NK-92 (cell line): ENCODE measurements at regions not wholly inside any gene's neighbourhood (a gene's known extent, or its start where the extent isn't known, plus 50 kb on each side); places are given as distances from the start of the nearest gene placed in this dataset.
"Not testable (repeated sequence)": the region's sequence is repeated elsewhere in the genome, so short reads cannot be mapped to it uniquely, and the experiment has no call there.

ENCODE experiments used
- DNase-seq: peaks from one replicate; lab custom pipeline; 2025; ENCODE audit not compliant: unreplicated experiment; lab: John Stamatoyannopoulos, UW

GRCh38 chr10:8659982-8660381 is 605.5 kb downstream of the GATA3 start:
- DNase-seq, result no peak

DNA sequence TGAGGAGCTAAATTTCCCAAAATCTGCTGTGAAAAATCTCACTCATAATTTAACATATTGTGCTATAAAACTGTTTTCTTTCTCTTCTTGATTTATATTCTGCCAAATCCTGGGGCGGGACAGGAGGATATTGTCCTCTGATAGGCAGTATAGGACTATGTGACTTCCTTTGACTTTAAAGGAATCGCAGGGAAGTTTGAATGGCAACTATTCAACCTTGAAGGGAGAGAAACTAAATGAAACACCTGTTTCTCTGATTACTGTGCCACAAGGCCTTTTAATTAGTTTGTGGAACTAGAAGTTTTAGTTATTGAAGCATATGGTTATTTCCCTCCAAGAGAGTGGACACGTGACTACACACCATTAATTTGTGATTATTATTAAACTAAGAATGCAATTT is 607.4 kb downstream of the GATA3 start:
- DNase-seq, result no peak

GRCh38 chr10:8663131-8663530 is 608.6 kb downstream of the GATA3 start:
- DNase-seq, result no peak

DNA sequence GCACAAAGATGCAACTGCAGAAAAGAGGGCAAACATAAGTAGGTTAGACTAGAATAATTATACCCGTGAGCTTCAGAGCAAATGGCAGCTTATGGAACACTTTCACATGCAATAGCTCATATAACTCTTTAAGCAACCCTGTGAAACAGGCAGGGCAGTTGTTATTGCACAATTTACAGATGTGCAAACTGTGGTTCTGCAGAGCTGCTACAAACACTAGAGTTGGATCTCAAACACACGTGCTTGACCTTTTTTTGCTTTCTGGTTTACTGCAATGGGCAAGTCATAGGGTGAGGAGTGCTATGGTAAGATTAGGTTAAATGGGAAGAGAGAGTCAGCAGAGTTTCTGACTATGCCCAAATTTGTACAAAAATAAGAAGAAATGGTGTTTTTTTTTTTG is 610.8 kb downstream of the GATA3 start:
- no peak for DNase-seq

GRCh38 chr10:8670461-8670860 is 616.0 kb downstream of the GATA3 start:
- DNase-seq, result no peak

DNA sequence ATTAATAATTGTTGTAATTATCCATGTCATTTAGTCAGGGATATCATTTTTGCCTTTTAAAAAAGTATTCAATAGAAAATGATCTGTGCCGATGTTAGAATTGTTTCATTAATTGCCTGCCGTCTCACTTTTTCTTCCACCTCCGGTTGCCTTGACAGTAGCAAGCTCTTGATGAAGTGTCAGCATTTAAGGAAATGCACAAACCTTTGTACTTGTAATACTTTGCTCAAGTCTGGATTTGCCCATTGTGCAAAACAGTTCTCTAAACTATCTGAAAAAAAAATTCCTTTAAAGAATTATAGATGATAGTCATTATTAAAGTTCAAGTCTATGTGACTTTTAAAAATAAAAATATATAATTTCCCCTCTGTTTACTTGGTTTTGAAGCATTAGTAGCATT is 619.7 kb downstream of the GATA3 start:
- no peak for DNase-seq

DNA sequence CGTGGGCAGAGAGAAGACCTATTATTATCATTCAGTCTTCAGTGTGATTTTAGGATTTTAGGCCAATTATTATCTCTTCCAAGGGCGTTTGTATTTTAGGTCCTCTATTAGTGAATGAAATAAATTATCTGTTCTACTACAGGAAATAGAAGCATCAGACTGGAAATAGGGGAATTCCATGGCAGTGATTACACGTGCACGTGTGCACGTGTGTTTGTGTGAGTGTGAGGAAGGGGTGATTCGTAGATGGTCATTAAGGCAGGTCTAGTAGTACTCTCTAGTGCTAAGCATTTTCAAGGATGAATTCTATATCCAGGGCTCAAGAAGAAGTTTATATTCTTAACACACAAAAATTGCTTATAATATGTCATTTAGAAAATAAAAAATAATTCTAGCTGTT is 623.2 kb downstream of the GATA3 start:
- DNase-seq, result no peak

- not testable (repeated sequence) for DNase-seq
These were observed 630.4 kb downstream of the GATA3 start for GRCh38 chr10:8684916-8685315.

DNA sequence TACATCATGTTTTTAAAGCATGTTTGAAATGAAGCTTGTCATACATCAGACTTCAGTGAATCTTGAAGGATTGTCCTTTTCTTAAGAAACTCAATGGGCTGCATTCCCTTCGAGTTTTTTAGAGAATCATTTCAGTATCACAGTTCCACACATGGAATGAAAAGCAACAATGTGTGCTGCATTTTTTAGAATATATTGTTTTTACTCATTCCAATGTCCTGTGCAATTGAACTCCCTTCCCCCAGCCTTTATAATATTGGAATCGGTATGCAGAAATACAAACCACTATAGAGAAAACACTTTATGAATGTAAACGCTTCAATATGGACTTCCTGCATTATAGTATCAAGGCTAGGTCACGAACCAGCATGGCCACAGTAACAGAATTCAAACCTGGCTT is 634.4 kb downstream of the GATA3 start:
- DNase-seq, result no peak

- no peak for DNase-seq
These were observed 637.1 kb downstream of the GATA3 start for GRCh38 chr10:8691498-8692017.

DNA sequence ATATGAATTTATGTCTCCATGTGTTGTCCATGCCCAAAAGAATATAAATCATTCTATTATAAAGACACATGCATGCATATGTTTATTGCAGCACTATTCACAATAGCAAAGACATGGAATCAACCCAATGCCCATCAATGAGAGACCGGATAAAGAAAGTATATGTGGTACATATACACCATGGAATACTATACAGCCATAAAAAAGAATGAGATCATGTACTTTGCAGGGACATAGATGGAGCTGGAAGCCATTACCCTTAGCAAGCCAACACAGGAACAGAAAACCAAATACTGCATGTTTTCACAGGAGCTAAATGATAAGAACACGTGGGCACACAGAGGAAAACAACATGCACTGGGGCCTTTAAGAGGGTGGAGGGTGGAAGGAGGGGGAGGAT is 639.1 kb downstream of the GATA3 start:
- not testable (repeated sequence) for DNase-seq

- DNase-seq, result no peak
These were observed 642.3 kb downstream of the GATA3 start for GRCh38 chr10:8696746-8697145.

- no peak for DNase-seq
These were observed 646.2 kb downstream of the GATA3 start for GRCh38 chr10:8700689-8701088.

GRCh38 chr10:8702181-8702580 is 647.7 kb downstream of the GATA3 start:
- no peak for DNase-seq

DNA sequence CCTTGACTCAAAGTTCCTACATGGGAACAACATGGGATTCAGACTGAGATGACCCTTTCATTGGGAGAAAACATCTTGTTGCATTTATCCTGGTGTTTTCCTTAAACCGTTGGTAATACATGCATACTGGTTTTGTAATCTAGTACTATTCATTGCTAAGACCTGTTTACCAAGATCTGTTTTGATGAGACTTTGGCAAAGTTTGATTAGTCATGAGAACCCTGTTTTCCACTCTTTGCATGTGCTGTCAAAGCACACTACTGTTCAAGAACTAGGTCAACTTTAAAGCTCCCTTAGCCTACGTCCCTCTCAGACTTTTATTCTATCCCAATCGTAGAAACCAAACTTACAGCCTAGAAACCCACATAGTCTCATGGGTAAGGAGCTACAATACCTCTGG is 650.9 kb downstream of the GATA3 start:
- no peak for DNase-seq

DNA sequence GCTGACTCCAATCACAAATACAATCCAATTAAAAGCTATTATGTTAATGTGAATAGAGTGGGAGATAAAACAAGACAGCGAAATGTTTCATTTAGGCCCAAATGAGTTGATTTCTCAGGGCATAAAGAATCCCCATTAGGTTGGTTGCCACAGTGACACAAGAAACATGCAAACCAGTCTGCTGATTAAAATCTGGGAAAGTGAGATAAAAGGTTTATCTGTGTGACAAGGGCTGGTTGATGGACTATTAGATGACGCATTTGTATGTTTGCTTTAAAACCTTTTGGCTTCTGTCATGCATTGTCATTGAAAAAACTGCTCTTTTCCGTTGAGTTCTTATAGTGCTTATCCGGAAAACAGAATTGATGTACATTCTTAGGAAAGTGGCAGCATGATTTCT is 658.2 kb downstream of the GATA3 start:
- no peak for DNase-seq

DNA sequence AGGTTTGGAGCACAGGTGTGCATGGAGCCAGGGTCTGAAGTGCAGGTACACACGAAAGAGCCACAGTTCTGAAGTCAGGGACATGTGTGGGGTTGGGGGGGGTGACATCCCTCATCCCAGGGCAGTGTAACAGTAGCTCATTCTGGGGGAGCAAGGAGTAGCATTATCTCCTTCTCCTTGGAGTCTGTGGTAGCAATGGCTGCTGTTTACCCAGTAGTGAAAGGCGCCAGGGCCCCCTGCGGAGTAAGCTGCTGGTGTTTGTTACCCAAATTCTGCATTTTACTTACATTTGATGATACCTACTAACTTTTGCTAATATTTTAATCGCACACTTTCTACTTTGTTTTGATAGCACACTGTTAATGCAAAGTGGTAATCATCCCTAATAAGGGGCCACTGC is 665.5 kb downstream of the GATA3 start:
- no peak for DNase-seq

GRCh38 chr10:8721650-8722049 is 667.2 kb downstream of the GATA3 start:
- DNase-seq, result no peak

DNA sequence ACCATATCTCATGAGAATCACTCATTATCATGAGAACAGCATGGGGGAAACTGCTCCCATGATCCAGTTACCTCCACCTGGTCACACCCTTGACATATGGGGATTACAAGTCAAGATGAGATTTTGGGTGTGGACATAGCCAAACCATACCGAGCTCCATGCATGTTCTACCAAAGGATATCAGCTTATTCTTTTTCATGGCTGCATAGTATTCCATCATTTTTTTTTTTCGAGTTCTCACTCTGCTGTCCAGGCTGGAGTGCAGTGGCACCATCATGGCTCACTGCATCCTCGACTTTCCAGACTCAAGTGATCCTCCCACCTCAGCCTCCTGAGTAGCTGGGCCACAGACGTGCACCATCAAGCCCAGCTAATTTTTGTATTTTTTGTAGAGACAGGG is 668.3 kb downstream of the GATA3 start:
- no peak for DNase-seq

DNA sequence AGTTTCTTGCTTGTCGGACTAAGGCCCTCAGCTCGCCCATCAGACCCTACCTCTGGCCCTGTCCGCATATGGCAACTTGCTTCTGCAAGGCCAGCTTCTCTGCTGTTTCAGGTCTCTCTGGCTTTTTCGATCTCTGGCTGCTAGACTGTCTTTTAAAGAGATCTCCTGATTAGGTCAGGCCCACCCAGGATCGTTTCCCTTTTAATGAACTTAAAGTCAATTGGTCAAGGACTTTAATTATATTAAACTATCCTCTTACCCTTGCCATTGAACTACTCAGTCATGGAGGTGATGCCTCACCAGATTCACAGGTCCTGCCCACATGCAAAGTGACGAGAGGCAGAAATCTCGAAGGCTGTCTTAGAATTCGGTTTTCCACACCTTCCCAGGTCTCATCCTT is 670.9 kb downstream of the GATA3 start:
- no peak for DNase-seq

DNA sequence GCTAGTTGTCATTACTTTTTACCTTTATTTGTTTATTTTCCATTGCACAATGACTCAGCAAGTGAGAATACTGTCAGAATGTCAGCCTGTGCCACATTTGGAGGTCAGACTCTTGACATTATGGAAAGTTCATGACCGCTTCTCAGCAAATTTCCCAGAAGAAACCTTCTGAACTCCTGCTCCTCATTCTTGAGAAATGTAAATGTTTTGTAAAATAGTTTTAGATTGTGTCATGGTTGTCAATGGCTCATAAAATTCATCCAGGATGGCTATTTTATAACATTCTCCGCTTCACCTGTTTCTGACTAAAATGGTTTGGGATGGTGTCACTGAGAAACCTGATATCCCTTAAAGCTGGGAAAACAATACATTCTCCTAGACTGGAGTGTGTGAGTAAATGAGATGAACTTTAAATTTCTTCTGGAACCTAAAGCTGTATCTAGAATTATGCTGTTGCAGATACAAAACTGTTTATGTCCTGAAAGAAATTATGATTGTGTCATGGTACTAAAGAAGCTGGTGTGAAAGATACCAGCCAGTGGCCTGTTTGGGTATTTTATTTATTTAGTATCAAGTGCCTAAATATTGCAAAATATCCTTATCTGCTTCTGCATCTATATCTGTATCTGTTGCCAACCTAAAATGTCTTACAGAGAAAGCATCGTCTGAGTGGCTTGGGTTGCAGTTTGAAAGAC is 671.7 kb downstream of the GATA3 start:
- DNase-seq, result no peak

GRCh38 chr10:8726779-8727084 is 672.2 kb downstream of the GATA3 start:
- no peak for DNase-seq
